IMR-90 (cell line): ENCODE measurements at regions not wholly inside any gene's neighbourhood (a gene's known extent, or its start where the extent isn't known, plus 50 kb on each side); places are given as distances from the start of the nearest gene placed in this dataset.

Source experiments
- MXI1 ChIP-seq: IDR thresholded peaks from 2 replicates; pipeline ENCODE4 v1.6.1; 2012; ENCODE audit warnings: low read depth, mild to moderate bottlenecking, low read length, moderate library complexity, borderline replicate concordance
- NFE2L2 ChIP-seq: fragments of 150-350 bp; IDR thresholded peaks from 2 replicates; pipeline ENCODE4 v1.6.1; 2016; ENCODE audit warnings: low read depth, mild to moderate bottlenecking, low read length
- POLR2A ChIP-seq: IDR thresholded peaks from 2 replicates; pipeline ENCODE4 v1.6.1; 2012; ENCODE audit warnings: mild to moderate bottlenecking, low read depth, low read length
- RAD21 ChIP-seq: IDR thresholded peaks from 2 replicates; pipeline ENCODE4 v1.6.1; 2012; ENCODE audit warnings: low read length, improper control_type of control experiment
- SMC3 ChIP-seq: fragments of 150-350 bp; IDR thresholded peaks from 2 replicates; pipeline ENCODE4 v1.6.1; 2016; ENCODE audit warnings: low read depth, mild to moderate bottlenecking, antibody characterized with exemption, low read length, moderate library complexity
- TF ChIP-seq, protein P1 (sequence below): conservative IDR thresholded peaks from 2 replicates; pipeline ENCODE4 v1.5.1; 2012; ENCODE audit warnings: mild to moderate bottlenecking, low read depth, low read length, improper control_type of control experiment

DNA sequence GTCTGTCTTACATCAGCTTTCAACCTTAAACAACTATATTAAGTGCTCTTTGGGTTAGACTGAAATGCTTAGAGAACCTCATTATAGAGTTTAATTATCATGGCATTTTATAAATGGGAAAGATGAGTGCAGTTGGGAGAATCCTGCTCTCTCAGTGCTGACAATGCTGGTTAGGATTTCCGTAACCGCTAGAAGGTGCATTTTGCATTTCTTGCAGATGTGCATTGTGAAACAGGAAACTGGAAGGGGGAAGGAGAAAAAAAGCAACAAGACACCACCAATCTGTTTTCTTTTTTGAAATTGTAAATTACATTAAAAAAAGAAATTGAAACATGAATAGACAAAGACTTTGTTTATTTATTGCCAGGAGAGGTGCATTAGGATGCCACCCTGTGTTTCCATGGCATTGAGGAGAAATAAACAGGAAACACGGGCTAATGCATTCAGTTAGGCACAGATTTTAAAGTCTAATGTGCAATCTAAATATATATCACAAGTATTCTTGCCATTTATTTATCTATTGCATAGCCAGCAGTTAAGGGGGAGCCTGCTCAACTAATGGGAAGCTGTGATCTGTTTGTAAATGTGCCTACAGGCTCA, 478.9 kb downstream of the PSAT1 start:
- TF ChIP-seq, protein P1, sequence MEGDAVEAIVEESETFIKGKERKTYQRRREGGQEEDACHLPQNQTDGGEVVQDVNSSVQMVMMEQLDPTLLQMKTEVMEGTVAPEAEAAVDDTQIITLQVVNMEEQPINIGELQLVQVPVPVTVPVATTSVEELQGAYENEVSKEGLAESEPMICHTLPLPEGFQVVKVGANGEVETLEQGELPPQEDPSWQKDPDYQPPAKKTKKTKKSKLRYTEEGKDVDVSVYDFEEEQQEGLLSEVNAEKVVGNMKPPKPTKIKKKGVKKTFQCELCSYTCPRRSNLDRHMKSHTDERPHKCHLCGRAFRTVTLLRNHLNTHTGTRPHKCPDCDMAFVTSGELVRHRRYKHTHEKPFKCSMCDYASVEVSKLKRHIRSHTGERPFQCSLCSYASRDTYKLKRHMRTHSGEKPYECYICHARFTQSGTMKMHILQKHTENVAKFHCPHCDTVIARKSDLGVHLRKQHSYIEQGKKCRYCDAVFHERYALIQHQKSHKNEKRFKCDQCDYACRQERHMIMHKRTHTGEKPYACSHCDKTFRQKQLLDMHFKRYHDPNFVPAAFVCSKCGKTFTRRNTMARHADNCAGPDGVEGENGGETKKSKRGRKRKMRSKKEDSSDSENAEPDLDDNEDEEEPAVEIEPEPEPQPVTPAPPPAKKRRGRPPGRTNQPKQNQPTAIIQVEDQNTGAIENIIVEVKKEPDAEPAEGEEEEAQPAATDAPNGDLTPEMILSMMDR = no peak
- no peak for TF ChIP-seq POLR2A
- no peak for TF ChIP-seq SMC3
- TF ChIP-seq RAD21 = no peak
- TF ChIP-seq MXI1 = no peak
- no peak for TF ChIP-seq NFE2L2
